ENCODE measurements at regions not wholly inside any gene's neighbourhood (a gene's known extent, or its start where the extent isn't known, plus 50 kb on each side); places are given as distances from the start of the nearest gene placed in this dataset.

DNA sequence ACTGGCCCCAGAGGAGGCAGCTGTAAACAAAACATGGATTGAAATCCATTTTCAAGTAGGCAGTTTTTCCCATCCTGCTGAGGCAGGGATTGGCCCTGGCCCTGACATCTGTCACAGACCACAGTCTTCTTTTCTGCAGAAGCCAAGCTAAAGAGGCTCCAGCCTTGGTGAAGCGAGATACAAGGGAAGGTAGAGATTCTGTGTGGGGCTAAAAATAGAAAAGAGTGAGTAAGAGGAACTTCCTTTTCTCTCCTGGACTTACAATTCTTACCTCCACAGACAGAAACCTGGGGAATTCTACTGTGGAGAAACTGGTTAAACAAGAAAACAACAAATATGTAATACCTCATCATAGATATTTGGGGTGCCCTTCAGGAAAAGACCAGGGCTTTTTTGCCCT lies 624.8 kb upstream of the FZD8 start:
- Histone ChIP-seq H4K20me1 (ENCODE audit: insufficient read depth, low read length) (no peaks in the 10 kb centered on the region), H2AK9ac (replicated peaks; ENCODE audit: low read depth, low read length, poor library complexity) (no peak overlapping the region), H2BK120ac (ENCODE audit: low read depth, low read length) (no peak overlapping the region), H3K56ac (ENCODE audit: extremely low read depth, insufficient read depth, low read length) (no peak overlapping the region), H3K9me3 (ENCODE audit: control insufficient read depth, insufficient read depth, low read length) (no peaks in the 10 kb centered on the region), H3K4ac (ENCODE audit: low read depth, low read length) (no peak overlapping the region), H3K9me1 (ENCODE audit: insufficient read depth, low read length) (no peaks in the 10 kb centered on the region), H4K5ac (ENCODE audit: low read depth, low read length) (no peak overlapping the region), H3K4me3 (ENCODE audit: insufficient read depth, low read depth, low read length) (no peak overlapping the region), H2AFZ (replicated peaks; ENCODE audit: low read length, poor library complexity) (no peak overlapping the region), H3K27me3 (ENCODE audit: control insufficient read depth, insufficient read depth, low read length) (no peaks in the 10 kb centered on the region), H4K8ac (ENCODE audit: low read depth in 2 of 2, low read length in 2 of 2) (no peak overlapping the region), H2BK15ac (ENCODE audit: low read depth, low read length) (no peak overlapping the region; the same call in 2 of the 3 replicates), H3K79me1 (ENCODE audit: low read depth in 1 of 2, low read length in 2 of 2) (no peaks in the 10 kb centered on the region), H3K14ac (replicated peaks; ENCODE audit: low read depth, low read length) (no peak overlapping the region), H3K4me1 (ENCODE audit: control insufficient read depth, insufficient read depth, low read length) (no peaks in the 10 kb centered on the region), H2AK5ac (ENCODE audit: low read depth, low read length) (no peak overlapping the region), H3K23ac (ENCODE audit: low read depth, low read length) (no peak overlapping the region), H3K27ac (ENCODE audit: insufficient read depth, low read length) (no peak overlapping the region), H3K9ac (ENCODE audit: low read depth, low read length) (no peak overlapping the region), H3K36me3 (ENCODE audit: control insufficient read depth, insufficient read depth, low read length) (no peaks in the 10 kb centered on the region), H4K91ac (ENCODE audit: insufficient read depth, low read depth, low read length) (no peak overlapping the region), H3K18ac (ENCODE audit: low read depth, low read length) (no peak overlapping the region), H2BK5ac (ENCODE audit: low read depth, low read length, poor library complexity, severe bottlenecking) (no peak overlapping the region), H3K4me2 (ENCODE audit: low read depth, low read length) (no peak overlapping the region), H2BK20ac (ENCODE audit: low read depth, low read length) (no peak overlapping the region)
- dilution Hi-C loops (cut with HindIII; ENCODE audit: low sequenced_read_pairs, unreplicated experiment), result no loop called here
- no CpG with 5 or more reads among the region's 1 CpG for WGBS, 2 experiments (ENCODE audit: extremely low coverage in 2 of 2, insufficient read length in 1 of 2)
- intact Hi-C loops (cut with micrococcal nuclease), result no loop called here
- ChIA-PET CTCF (no interaction called here), POLR2A (ENCODE audit: unreplicated experiment) (no interaction called here)
- no TSS peak for BruUV-seq (replicated peaks)
- in situ Hi-C loops (cut with MboI; ENCODE audit: low sequenced_read_pairs), result no loop called here
- DNase-seq (no peak), ATAC-seq (ENCODE audit: low read depth) (no peak)
- TF ChIP-seq, protein P1, sequence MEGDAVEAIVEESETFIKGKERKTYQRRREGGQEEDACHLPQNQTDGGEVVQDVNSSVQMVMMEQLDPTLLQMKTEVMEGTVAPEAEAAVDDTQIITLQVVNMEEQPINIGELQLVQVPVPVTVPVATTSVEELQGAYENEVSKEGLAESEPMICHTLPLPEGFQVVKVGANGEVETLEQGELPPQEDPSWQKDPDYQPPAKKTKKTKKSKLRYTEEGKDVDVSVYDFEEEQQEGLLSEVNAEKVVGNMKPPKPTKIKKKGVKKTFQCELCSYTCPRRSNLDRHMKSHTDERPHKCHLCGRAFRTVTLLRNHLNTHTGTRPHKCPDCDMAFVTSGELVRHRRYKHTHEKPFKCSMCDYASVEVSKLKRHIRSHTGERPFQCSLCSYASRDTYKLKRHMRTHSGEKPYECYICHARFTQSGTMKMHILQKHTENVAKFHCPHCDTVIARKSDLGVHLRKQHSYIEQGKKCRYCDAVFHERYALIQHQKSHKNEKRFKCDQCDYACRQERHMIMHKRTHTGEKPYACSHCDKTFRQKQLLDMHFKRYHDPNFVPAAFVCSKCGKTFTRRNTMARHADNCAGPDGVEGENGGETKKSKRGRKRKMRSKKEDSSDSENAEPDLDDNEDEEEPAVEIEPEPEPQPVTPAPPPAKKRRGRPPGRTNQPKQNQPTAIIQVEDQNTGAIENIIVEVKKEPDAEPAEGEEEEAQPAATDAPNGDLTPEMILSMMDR (conservative IDR thresholded peaks at IDR 0.05; ENCODE audit: low read depth, low read length), result no peak

Measured in IMR-90 (cell line).